CD4-positive, alpha-beta T cell treated with Interleukin-10 for 1 hour (primary cell): ENCODE measurements at regions not wholly inside any gene's neighbourhood (a gene's known extent, or its start where the extent isn't known, plus 50 kb on each side); places are given as distances from the start of the nearest gene placed in this dataset.
"Not testable (repeated sequence)": the region's sequence is repeated elsewhere in the genome, so short reads cannot be mapped to it uniquely, and the experiment has no call there.

ENCODE experiments used
- DNase-seq: peaks from one replicate; pipeline ENCODE4 v3.0.0-alpha.2; 2020

GRCh38 chr6:144397141-144397540, 112.0 kb downstream of the UTRN start:
- no peak for DNase-seq

- no peak for DNase-seq
Observed at GRCh38 chr6:144400321-144400720, 115.2 kb downstream of the UTRN start.

GRCh38 chr6:144401736-144402733, 116.9 kb downstream of the UTRN start:
- DNase-seq = no peak

GRCh38 chr6:144402750-144403149, 117.6 kb downstream of the UTRN start:
- DNase-seq = no peak

- no peak for DNase-seq
Observed at GRCh38 chr6:144405163-144405562, 120.0 kb downstream of the UTRN start.

GRCh38 chr6:144406796-144407195, 121.7 kb downstream of the UTRN start:
- no peak for DNase-seq

GRCh38 chr6:144408161-144408560, 123.0 kb downstream of the UTRN start:
- no peak for DNase-seq

GRCh38 chr6:144410059-144410458, 124.9 kb downstream of the UTRN start:
- DNase-seq = no peak

- DNase-seq = not testable (repeated sequence)
Observed at GRCh38 chr6:144410574-144410973, 125.4 kb downstream of the UTRN start.

GRCh38 chr6:144411531-144412165, 126.5 kb downstream of the UTRN start:
- DNase-seq = peak; percentile 7

- no peak for DNase-seq
Observed at GRCh38 chr6:144413418-144413817, 128.3 kb downstream of the UTRN start.

GRCh38 chr6:144415014-144415413, 129.9 kb downstream of the UTRN start:
- DNase-seq = no peak

GRCh38 chr6:144415835-144416237, 130.7 kb downstream of the UTRN start:
- DNase-seq = no peak

GRCh38 chr6:144416244-144416643, 131.1 kb downstream of the UTRN start:
- no peak for DNase-seq

- no peak for DNase-seq
Observed at GRCh38 chr6:144416773-144417172, 131.6 kb downstream of the UTRN start.

GRCh38 chr6:144417681-144418080, 132.5 kb downstream of the UTRN start:
- no peak for DNase-seq

GRCh38 chr6:144418959-144419545, 133.9 kb downstream of the UTRN start:
- peak; percentile 11 for DNase-seq

GRCh38 chr6:144423167-144423566, 138.0 kb downstream of the UTRN start:
- no peak for DNase-seq

GRCh38 chr6:144429753-144430152, 144.6 kb downstream of the UTRN start:
- no peak for DNase-seq

GRCh38 chr6:144433446-144433845, 148.3 kb downstream of the UTRN start:
- DNase-seq = not testable (repeated sequence)

GRCh38 chr6:144434308-144434990, 149.3 kb downstream of the UTRN start:
- DNase-seq = no peak

- DNase-seq = no peak
Observed at GRCh38 chr6:144435602-144436426, 150.7 kb downstream of the UTRN start.
